HL-60 (cell line): ENCODE measurements at regions not wholly inside any gene's neighbourhood (a gene's known extent, or its start where the extent isn't known, plus 50 kb on each side); places are given as distances from the start of the nearest gene placed in this dataset.

ENCODE experiments used
- CTCF ChIP-seq: IDR thresholded peaks from one replicate; pipeline ENCODE4 v1.5.1; 2011; ENCODE audit warnings: low read length, control low read depth, inconsistent platforms; ENCODE audit not compliant: insufficient read depth
- POLR2AphosphoS5 ChIP-seq: IDR thresholded peaks from 2 replicates; pipeline ENCODE4 v1.6.1; 2012; ENCODE audit warnings: low read depth

GRCh38 chr7:97630116-97630515 is 101.8 kb upstream of the TAC1 start:
- TF ChIP-seq CTCF, result no peak
- TF ChIP-seq POLR2AphosphoS5, result no peak
